ENCODE measurements at regions not wholly inside any gene's neighbourhood (a gene's known extent, or its start where the extent isn't known, plus 50 kb on each side); places are given as distances from the start of the nearest gene placed in this dataset.

DNA sequence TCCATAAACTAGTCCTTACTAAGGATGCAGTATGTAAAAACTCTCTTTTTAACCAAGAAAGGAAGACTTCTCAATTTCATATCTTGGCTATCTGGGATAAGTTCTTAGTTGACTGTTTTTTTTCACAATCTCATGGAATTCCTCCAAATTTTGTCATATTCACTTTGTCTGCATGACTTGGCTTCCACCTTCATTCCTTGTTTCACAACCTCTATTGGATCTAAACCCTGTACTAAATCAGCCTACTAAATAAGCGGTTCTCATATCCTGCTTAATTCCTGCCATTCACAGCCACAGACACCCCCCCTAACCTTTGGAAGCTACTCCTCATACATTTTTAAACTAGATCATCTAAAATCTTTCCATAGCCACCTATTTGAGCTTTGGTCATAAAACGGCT, 370.6 kb upstream of the NAALADL2 start (continued):
- TF ChIP-seq TEAD4 (IDR thresholded peaks at IDR 0.05; ENCODE audit: low read depth, low read length) (no peak), RXRA (IDR thresholded peaks at IDR 0.05; ENCODE audit: insufficient read depth, low read depth, low read length) (no peak)
